ENCODE measurements at regions not wholly inside any gene's neighbourhood (a gene's known extent, or its start where the extent isn't known, plus 50 kb on each side); places are given as distances from the start of the nearest gene placed in this dataset.

DNA sequence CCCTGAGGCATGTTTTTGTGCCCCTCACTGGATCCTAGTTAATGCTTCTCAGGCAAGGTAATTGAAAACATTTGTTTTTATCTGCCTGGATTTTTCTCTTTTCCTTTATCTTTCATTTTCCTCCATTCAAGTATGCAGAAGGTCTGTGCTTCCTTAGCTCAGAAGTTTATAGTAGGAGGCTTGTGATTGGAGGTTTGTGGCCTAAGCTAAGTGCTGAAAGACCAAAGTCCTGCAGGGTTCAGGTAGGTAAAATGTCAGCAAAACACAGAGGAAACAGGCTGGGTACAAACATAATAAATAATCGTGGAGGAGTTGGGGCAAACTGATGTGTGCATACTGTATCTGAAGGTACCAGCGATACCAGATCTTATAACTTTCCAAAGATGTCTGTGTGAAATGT lies 230.9 kb upstream of the KLF4 start:
- no peak for DNase-seq (ENCODE audit: low spot score)

GRCh38 chr9:107717529-107718314 lies 228.2 kb upstream of the KLF4 start:
- DNase-seq (ENCODE audit: low spot score), result no peak

DNA sequence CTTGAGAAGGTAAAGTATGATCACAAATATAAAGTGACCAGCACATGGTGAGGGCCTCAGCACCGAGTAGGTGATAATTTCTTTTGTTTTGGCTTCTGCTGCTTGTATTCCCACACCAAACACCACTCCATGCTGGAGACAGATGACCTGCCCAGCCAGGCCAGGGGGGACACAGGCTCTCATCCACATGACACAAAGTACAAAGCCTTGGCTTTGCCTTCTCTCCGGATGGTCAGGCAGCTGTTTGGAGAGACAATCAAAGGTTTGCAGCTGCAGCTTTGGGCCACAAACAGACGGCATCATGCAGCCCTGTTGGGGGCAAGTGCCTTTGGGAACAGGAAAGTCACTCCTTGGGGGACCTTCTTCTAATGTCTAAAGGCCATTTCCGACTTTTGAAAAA lies 226.2 kb upstream of the KLF4 start:
- DNase-seq (ENCODE audit: low spot score), result no peak

- DNase-seq (ENCODE audit: low spot score), result no peak
Measured at GRCh38 chr9:107713470-107713869, 223.9 kb upstream of the KLF4 start.

GRCh38 chr9:107712390-107712789 lies 222.8 kb upstream of the KLF4 start:
- DNase-seq (ENCODE audit: low spot score), result no peak

DNA sequence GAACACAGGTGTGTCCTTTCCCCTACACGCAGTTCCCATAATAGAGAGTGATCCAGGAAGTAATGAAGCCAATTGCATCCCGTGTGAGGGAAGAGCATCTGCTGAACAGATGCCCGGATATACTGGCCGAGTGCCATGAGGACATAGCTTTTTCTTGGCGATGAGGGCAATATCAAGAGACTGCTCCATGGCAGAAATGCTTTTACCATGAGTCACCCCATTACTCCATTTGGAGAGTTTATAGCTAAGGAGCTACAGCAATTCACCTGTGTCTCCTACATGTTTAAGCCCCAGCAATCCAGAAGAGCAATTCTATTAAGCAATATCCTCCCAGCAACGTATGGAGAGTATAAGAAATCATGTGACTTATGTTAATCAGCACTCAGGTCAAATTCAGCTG lies 222.0 kb upstream of the KLF4 start:
- no peak for DNase-seq (ENCODE audit: low spot score)

- no peak for DNase-seq (ENCODE audit: low spot score)
Measured at GRCh38 chr9:107710953-107711352, 221.4 kb upstream of the KLF4 start.

DNA sequence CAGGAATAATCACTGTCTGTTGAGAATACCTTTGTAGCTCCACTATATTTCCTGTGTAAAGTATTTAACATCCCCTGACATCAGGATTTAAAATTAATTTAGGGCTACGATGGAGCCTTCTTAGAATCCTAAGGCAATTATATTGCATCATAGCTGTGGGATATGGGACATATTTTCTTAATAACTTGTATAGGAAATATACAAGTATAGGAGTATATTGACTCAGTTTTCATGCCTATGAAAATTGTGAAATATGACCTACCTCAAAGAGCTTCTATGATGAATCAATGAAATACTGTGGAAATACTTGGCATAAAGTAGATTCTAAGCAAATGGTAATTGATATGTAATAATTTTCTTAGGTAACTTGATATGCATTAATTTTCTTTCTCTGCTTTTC lies 221.0 kb upstream of the KLF4 start:
- no peak for DNase-seq (ENCODE audit: low spot score)

DNA sequence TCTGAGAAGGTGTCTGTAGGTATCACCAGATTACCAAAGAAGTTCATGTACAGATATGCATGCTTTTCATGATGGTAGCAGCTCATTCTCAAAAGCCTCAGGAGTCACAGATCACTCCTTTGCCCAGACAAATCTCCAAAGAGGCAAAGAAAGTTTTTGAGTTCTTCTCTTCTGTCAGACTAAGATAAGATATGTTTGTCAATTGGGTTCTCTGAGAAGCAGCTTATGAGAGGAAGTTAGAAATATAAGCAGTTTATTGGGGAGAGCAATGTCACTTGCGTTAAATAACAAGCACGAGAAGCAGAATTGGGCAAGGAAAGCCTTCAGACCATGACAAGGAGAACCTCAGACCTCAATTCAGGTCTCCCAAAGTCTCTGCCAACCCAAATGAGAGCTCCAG lies 219.2 kb upstream of the KLF4 start:
- DNase-seq (ENCODE audit: low spot score), result no peak

GRCh38 chr9:107707915-107708441 lies 218.4 kb upstream of the KLF4 start:
- no peak for DNase-seq (ENCODE audit: low spot score)

DNA sequence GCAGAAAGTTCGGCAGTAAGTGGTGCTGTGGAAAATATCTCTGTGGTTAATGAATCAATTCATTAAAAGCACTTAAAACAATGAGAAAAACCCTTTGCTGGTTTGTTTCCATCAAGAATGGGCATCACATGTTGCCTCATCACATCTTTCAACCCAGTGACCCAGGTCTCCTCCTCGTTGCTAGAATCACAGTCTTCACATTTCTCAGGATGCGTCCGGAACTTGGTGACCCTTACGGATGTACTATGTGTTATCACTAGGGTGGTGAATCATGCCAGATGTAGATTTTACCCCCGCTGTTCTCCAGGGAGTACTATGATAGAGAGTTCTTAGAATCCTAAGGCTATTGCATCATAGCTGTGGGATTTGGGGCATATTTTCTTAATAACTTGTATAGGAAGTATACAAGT lies 217.9 kb upstream of the KLF4 start:
- DNase-seq (ENCODE audit: low spot score), result no peak

DNA sequence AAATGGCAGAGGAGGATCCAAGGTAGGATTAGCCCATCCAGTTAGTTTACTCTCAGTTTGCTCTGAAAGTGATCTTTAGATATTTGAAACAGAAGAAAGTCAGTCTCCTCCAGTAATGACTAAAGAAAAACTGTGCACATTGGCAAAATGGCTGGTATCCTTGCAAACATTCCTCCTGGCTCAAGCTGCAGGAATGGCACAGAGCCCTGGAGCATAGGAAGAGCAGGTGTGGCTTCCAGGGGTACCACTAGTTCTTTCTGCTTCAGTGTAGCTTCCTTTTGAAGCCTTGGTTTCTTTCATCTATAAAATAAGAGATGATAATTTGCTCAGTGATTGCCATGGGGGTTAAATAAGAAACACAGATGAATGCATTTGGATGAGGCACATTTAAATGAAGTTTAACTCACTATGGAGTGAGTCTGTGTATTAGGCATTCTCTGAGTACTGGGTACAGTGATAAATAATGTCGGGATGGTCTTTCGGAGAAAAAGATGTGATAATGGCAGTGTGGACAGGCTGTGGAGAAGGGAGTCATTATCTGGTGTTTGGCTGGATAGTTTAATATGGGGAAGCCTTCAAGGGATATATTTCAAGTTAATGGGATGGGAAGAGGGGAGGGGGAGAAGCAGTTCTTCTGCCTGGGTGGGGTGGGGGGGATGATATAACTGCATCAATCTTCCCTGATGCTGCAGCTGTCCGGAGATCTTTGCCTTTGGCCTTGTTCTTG lies 217.3 kb upstream of the KLF4 start:
- DNase-seq (ENCODE audit: low spot score), result no peak

DNA sequence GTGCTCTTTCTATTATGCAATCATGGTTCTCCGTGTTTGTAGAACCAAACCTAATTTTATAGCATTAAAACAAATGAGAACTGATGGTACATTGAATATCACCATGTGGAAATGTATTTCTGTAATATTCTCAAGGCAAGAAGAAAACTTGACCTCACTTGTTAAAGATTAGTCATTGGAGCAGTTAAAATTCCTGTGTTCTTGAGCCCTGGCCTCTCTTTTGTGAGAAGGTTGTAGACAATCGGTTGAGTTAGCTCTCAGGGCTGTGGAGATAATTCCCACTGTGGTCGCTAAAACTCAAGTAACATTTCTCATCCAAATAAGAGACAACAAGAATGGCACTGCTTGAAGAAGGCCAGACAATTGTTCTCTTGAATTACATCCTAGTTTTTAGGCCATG lies 216.0 kb upstream of the KLF4 start:
- no peak for DNase-seq (ENCODE audit: low spot score)

DNA sequence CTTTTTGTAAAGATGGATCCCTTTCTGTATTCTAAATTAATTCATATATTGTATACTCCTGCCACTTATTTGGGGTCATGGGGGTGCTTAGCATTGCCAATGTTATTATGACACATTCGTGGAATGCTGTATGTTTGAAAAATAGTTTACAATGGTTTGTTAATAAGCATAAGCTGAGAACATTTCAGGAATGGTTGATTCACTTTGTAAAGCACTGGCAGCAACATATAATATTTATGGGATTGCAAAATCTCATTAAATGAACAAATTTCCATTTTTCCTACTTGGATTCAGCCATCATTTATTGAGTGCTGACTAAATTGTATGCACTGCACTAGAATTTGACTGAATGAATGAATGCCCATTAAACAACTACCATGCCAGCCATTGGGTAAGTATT lies 215.2 kb upstream of the KLF4 start:
- DNase-seq (ENCODE audit: low spot score), result no peak

DNA sequence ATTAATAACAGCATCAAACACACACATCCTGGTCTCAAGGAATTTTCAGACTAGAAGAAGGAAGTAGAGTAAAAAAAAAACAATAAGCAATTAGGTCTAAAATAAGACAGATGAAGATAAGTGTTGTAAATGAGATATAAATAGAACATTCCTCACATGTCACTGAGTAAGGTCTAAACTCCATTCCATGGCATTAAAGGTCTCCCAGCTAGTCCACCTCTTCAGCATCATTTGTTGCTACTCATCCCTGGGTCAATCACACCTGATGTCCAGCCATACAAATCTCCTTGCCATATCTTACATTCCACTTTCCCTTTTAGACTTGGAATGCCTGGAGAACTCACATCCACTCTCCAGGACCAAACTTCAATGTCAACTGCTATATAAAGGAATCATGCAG lies 214.1 kb upstream of the KLF4 start:
- DNase-seq (ENCODE audit: low spot score), result no peak

- DNase-seq (ENCODE audit: low spot score), result no peak
Measured at GRCh38 chr9:107700847-107701246, 211.3 kb upstream of the KLF4 start.

- no peak for DNase-seq (ENCODE audit: low spot score)
Measured at GRCh38 chr9:107699231-107699630, 209.7 kb upstream of the KLF4 start.

GRCh38 chr9:107698779-107699178 lies 209.2 kb upstream of the KLF4 start:
- DNase-seq (ENCODE audit: low spot score), result no peak

DNA sequence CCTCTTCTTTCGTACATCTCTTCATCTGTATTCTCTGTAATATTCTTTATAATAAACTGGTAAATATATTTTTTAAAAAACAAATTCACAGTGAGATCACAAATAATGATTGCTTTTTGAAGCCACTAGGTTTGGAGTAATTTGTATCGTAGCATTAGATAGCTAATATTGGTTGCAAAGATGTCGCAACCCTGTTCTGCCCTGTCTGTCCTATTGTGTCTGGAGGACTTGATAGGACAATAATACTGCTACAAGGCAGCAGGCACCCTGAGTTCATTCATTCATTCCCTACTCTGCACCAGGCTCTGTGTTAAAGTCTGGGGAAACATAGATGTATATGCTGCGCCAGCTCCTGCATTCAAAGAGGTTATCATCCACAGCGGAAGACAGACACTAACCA lies 206.7 kb upstream of the KLF4 start:
- DNase-seq (ENCODE audit: low spot score), result no peak

DNA sequence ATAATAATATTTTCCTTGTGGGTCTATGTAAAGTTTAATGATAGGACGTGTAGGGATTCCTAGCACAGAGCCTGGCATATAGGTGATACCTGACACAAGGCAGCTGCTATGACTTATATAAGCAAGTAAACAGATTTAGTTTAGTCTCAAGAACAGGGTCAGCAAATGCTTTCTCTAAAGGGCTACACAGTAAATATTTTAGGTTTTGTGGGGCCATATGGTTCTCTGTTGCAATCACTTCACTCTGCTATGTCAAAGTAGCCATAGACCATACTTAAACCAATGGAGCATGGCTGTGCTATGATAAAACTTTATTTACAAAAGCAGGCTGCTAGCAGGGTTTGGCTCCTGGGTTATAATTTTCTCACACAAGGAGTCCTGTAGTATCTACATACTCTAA lies 204.8 kb upstream of the KLF4 start:
- no peak for DNase-seq (ENCODE audit: low spot score)

- DNase-seq (ENCODE audit: low spot score), result no peak
Measured at GRCh38 chr9:107693625-107694326, 204.2 kb upstream of the KLF4 start.

DNA sequence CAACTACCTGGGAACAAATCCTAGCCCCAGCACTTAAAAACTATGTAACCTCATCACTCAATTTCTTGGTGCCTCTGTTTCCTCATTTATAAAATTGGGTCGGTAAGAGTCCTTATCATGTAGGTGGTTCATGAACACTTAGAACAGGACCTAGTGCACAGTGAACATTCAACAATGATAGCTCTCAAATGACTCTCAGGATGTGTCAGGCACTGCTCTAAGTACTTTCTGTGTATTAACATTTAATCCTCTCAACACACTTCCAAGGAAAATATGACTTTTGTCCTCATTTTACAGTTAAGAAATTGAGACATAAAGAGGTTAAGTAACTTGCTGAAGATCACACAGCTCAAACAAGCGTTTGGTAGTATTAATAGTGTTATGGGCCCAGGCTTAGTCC lies 202.1 kb upstream of the KLF4 start:
- DNase-seq (ENCODE audit: low spot score), result no peak

DNA sequence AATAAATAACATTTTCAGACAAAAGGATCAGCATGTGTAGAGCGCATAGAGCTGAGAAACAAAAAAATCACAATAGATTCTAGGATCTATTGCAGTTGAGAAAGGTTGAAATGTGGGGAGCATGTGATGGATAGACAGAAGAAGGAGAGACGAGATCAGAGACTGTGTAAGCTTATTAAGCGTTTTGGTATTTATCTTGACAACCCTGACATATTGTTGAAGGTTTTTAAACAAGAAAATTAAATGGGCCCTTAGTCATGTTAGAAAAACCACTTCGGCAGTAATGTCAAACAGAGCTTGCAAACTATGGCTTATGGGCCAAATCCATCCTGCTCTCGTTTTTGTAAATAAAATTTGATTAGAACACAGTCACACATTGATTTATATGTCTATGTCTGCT lies 200.5 kb upstream of the KLF4 start:
- DNase-seq (ENCODE audit: low spot score), result no peak
